ENCODE measurements at regions not wholly inside any gene's neighbourhood (a gene's known extent, or its start where the extent isn't known, plus 50 kb on each side); places are given as distances from the start of the nearest gene placed in this dataset.

DNA sequence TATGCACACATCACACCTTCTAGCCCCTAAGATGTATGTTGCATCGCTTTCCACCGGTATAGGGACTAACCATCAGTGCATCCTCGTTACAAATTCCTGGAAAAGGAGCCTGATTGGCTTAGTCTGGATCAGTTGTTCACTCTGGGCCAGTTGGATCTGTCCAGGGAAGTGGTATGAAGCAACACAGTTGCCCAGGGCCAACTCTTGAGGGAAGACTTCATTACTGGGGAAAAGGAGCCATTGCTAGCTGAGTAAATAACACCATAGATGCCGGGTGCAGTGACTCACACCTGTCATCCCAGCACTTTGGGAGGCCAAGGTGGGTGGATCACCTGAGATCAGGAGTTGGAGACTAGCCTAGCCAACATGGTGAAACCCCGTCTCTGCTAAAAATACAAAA, 275.2 kb upstream of the RBFOX1 start:
- TF ChIP-seq, protein P1, sequence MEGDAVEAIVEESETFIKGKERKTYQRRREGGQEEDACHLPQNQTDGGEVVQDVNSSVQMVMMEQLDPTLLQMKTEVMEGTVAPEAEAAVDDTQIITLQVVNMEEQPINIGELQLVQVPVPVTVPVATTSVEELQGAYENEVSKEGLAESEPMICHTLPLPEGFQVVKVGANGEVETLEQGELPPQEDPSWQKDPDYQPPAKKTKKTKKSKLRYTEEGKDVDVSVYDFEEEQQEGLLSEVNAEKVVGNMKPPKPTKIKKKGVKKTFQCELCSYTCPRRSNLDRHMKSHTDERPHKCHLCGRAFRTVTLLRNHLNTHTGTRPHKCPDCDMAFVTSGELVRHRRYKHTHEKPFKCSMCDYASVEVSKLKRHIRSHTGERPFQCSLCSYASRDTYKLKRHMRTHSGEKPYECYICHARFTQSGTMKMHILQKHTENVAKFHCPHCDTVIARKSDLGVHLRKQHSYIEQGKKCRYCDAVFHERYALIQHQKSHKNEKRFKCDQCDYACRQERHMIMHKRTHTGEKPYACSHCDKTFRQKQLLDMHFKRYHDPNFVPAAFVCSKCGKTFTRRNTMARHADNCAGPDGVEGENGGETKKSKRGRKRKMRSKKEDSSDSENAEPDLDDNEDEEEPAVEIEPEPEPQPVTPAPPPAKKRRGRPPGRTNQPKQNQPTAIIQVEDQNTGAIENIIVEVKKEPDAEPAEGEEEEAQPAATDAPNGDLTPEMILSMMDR (IDR thresholded peaks at IDR 0.05 in 2 of 3, conservative IDR thresholded peaks at IDR 0.05 in 1 of 3; ENCODE audit: borderline replicate concordance in 1 of 3, insufficient read depth in 1 of 3, low read depth in 2 of 3, low read length in 2 of 3): no peak
- TF ChIP-seq, protein P2, sequence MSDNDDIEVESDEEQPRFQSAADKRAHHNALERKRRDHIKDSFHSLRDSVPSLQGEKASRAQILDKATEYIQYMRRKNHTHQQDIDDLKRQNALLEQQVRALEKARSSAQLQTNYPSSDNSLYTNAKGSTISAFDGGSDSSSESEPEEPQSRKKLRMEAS (IDR thresholded peaks at IDR 0.05): no peak
- TF ChIP-seq POLR2A (IDR thresholded peaks at IDR 0.05; ENCODE audit: borderline replicate concordance, extremely low read depth, insufficient read depth, insufficient read length) (no peak), EZH2phosphoT487 (IDR thresholded peaks at IDR 0.05; ENCODE audit: borderline replicate concordance) (no peak), POLR2AphosphoS5 (IDR thresholded peaks at IDR 0.05; ENCODE audit: low read depth, low read length) (no peak), ZFX (IDR thresholded peaks at IDR 0.05) (no peak), EGR1 (IDR thresholded peaks at IDR 0.05; ENCODE audit: low read depth) (no peak), ZNF274 (IDR thresholded peaks at IDR 0.05; ENCODE audit: low read depth, low read length) (no peak), YY1 (IDR thresholded peaks at IDR 0.05; ENCODE audit: extremely low read depth, insufficient replicate concordance, low read depth, low read length) (no peak), CEBPB (IDR thresholded peaks at IDR 0.05; ENCODE audit: low read depth) (no peak), JUND (IDR thresholded peaks at IDR 0.05) (no peak)
- TF ChIP-seq, protein P3, sequence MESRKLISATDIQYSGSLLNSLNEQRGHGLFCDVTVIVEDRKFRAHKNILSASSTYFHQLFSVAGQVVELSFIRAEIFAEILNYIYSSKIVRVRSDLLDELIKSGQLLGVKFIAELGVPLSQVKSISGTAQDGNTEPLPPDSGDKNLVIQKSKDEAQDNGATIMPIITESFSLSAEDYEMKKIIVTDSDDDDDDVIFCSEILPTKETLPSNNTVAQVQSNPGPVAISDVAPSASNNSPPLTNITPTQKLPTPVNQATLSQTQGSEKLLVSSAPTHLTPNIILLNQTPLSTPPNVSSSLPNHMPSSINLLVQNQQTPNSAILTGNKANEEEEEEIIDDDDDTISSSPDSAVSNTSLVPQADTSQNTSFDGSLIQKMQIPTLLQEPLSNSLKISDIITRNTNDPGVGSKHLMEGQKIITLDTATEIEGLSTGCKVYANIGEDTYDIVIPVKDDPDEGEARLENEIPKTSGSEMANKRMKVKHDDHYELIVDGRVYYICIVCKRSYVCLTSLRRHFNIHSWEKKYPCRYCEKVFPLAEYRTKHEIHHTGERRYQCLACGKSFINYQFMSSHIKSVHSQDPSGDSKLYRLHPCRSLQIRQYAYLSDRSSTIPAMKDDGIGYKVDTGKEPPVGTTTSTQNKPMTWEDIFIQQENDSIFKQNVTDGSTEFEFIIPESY (IDR thresholded peaks at IDR 0.05; ENCODE audit: extremely low read depth, insufficient replicate concordance, low read length): no peak
- TF ChIP-seq, protein P4, sequence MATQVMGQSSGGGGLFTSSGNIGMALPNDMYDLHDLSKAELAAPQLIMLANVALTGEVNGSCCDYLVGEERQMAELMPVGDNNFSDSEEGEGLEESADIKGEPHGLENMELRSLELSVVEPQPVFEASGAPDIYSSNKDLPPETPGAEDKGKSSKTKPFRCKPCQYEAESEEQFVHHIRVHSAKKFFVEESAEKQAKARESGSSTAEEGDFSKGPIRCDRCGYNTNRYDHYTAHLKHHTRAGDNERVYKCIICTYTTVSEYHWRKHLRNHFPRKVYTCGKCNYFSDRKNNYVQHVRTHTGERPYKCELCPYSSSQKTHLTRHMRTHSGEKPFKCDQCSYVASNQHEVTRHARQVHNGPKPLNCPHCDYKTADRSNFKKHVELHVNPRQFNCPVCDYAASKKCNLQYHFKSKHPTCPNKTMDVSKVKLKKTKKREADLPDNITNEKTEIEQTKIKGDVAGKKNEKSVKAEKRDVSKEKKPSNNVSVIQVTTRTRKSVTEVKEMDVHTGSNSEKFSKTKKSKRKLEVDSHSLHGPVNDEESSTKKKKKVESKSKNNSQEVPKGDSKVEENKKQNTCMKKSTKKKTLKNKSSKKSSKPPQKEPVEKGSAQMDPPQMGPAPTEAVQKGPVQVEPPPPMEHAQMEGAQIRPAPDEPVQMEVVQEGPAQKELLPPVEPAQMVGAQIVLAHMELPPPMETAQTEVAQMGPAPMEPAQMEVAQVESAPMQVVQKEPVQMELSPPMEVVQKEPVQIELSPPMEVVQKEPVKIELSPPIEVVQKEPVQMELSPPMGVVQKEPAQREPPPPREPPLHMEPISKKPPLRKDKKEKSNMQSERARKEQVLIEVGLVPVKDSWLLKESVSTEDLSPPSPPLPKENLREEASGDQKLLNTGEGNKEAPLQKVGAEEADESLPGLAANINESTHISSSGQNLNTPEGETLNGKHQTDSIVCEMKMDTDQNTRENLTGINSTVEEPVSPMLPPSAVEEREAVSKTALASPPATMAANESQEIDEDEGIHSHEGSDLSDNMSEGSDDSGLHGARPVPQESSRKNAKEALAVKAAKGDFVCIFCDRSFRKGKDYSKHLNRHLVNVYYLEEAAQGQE (IDR thresholded peaks at IDR 0.05; ENCODE audit: low read depth): no peak
